ENCODE measurements at regions not wholly inside any gene's neighbourhood (a gene's known extent, or its start where the extent isn't known, plus 50 kb on each side); places are given as distances from the start of the nearest gene placed in this dataset.

- TF ChIP-seq EP300 (conservative IDR thresholded peaks at IDR 0.05; ENCODE audit: poor library complexity, severe bottlenecking) (no peak), CTCF (IDR thresholded peaks at IDR 0.05; ENCODE audit: poor library complexity, severe bottlenecking) (no peak), REST (IDR thresholded peaks at IDR 0.05; ENCODE audit: borderline replicate concordance) (no peak), RAD21 (conservative IDR thresholded peaks at IDR 0.05) (no peak)
Measured at GRCh38 chr2:173557497-173557896, 202.8 kb downstream of the CDCA7 start.

Measured in neural cell (in vitro differentiated cells).